Left forelimb (tissue), 1 donor: ENCODE measurements at regions not wholly inside any gene's neighbourhood (a gene's known extent, or its start where the extent isn't known, plus 50 kb on each side); places are given as distances from the start of the nearest gene placed in this dataset.

Experiments used
- DNase-seq: peaks from one replicate; pipeline ENCODE4 v3.0.0-alpha.2; 2018; ENCODE audit warnings: low spot score

- DNase-seq, result no peak
Observed at GRCh38 chr10:10462151-10462941, 555.3 kb upstream of the CELF2 start.

DNA sequence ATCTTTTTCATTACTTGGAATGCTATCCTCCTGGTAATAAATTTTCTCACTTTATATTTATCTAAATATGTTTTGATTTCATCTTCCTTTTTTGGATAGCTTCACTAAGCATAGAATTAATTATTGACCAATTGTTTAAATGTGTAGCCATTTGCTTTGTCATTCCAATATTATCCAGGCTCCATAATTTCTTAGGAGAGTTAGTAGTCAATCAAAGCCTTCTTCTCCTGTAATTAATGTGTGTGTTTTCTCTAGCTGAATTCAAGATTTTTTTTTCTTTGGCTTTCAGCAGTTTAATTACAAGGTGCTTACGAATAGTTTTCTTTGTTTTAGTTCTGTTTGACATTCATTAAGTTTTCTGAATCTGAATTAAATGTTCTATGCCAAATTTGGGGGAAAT, 545.9 kb upstream of the CELF2 start:
- no peak for DNase-seq

DNA sequence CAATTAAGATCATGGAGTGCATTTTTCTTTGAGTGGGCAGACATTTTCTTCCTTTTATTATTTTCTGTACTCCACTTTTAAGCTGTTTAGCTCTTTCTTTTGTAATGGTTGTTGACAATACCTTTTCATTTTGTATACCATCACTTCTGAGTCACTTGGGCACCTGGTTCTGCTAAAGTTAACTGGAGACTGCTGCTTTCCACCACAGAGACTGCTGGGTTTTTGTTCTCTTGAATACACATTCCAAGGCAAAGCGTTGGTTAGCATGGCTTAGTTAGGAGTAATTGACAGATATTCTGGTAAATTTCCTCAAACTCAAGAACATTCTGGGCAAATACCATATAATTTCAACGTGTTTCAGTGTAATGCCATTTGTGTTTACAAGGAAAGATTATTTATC, 541.9 kb upstream of the CELF2 start:
- no peak for DNase-seq

- no peak for DNase-seq
Observed at GRCh38 chr10:10477844-10478243, 539.8 kb upstream of the CELF2 start.

GRCh38 chr10:10479465-10479864, 538.2 kb upstream of the CELF2 start:
- DNase-seq, result no peak

DNA sequence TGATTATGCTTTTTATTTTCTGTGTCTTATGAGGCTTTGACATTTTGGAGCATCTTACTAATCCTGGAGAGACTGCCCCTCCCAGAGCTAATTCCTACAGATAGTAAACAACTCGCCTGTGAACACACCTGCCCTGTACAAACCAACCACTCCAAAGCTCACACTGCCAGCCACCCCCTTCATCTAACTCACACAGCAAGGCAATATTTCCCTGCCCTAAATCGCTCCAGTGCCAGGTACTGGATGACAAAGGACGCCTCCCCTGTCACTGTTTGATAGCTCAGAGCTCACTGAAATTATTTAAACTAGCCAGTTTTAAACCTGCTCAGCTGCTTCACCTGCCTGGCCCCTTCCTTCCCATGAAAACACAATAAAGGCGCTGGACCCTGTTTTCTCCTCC, 535.1 kb upstream of the CELF2 start:
- no peak for DNase-seq

- DNase-seq, result no peak
Observed at GRCh38 chr10:10489076-10489475, 528.6 kb upstream of the CELF2 start.

GRCh38 chr10:10489805-10490571, 527.7 kb upstream of the CELF2 start:
- no peak for DNase-seq

DNA sequence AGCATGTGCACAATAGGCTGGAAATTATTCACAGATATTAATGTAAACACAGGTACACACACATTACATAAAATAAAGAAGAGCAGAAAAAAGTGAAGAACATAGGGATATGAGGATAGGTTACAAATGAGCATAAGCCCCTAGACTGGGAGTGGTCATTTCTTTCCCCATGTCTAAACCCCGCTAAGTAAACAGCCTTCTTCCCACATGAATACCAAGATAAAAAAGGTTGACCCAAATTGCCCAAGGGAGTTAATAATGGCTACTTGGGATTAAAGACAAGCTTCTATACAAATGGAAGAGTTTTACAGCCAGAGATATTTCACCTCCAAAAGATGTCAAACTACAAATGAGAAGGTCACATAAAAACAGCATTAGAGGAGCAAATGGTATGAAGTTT, 527.1 kb upstream of the CELF2 start:
- DNase-seq, result no peak

DNA sequence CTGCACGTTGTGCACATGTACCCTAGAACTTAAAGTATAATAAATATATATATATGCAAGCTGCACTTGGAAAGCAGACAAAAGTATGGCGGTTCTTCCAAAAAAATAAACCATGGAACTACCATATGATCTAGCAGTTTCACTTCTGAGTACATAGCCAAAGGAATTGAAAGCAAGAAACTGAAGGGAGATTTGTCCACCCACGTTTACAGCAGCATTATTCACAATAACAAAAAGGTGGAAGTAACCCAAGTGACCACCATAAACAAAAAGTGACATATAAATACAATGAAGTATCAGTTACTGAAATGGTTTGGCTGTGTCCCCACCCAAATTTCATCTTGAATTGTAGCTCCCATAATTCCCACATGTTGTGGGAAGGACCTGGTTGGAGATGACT, 525.3 kb upstream of the CELF2 start:
- no peak for DNase-seq

- no peak for DNase-seq
Observed at GRCh38 chr10:10493833-10494232, 523.8 kb upstream of the CELF2 start.

GRCh38 chr10:10497245-10497644, 520.4 kb upstream of the CELF2 start:
- no peak for DNase-seq

- no peak for DNase-seq
Observed at GRCh38 chr10:10498781-10499180, 518.9 kb upstream of the CELF2 start.

GRCh38 chr10:10499839-10500238, 517.8 kb upstream of the CELF2 start:
- no peak for DNase-seq

DNA sequence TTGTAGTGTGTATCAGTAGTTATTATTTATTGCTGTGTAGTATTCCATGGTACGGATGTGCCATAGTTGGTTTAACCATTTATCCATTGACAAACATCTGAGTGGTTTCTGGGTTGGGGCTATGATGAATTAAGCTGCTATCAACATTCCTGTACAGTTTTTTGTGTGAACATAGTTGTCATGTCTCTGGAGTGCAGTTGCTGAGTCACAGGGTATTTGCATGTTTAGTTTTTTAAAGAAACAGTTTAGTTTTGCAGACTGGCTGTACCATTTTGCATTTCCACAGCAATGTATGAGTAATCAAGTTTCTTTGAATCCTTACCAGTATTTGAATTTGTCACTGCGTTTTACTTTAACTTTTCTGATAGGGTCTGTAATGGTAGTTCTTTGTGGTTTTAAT, 516.7 kb upstream of the CELF2 start:
- no peak for DNase-seq

- DNase-seq, result no peak
Observed at GRCh38 chr10:10503772-10504171, 513.9 kb upstream of the CELF2 start.

- no peak for DNase-seq
Observed at GRCh38 chr10:10508211-10508610, 509.5 kb upstream of the CELF2 start.

DNA sequence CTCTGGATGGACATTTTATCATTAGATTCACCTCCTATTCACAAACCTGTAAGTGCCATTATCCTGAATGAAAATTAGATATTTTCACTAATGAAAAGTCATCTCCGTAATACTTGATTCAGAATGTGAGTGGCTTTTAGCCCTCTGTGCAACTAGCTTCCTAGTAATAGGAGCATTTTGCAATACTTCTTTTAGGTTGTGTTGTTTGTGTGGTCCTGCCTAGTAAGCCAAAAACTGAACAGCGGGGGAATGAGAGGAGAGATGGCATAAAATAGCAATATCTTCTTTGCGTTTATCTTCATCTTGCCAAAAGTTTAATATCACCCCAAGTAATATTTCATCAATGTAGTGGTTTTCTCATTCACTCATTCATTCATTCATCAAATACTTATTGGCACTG, 507.5 kb upstream of the CELF2 start:
- DNase-seq, result no peak

DNA sequence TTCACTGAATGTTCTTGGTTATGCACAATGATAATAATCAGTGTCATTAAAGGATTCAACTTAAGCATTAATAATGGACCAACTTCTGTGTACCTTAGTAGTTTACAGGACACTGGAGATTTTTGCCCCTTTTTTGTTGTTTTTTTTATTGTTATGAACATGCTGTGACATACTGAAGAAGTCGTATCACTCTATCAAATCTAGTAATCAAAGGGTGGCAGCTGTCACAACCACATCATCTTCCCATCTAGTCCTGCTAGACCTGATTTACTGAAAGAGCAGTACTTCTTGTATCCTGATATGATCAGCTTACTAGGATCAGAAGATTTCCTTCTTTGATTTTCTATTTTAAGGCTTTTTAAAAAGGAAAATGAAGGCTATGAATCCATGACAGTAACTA, 504.6 kb upstream of the CELF2 start:
- no peak for DNase-seq

- no peak for DNase-seq
Observed at GRCh38 chr10:10513898-10514297, 503.8 kb upstream of the CELF2 start.

GRCh38 chr10:10514797-10515196, 502.9 kb upstream of the CELF2 start:
- no peak for DNase-seq

DNA sequence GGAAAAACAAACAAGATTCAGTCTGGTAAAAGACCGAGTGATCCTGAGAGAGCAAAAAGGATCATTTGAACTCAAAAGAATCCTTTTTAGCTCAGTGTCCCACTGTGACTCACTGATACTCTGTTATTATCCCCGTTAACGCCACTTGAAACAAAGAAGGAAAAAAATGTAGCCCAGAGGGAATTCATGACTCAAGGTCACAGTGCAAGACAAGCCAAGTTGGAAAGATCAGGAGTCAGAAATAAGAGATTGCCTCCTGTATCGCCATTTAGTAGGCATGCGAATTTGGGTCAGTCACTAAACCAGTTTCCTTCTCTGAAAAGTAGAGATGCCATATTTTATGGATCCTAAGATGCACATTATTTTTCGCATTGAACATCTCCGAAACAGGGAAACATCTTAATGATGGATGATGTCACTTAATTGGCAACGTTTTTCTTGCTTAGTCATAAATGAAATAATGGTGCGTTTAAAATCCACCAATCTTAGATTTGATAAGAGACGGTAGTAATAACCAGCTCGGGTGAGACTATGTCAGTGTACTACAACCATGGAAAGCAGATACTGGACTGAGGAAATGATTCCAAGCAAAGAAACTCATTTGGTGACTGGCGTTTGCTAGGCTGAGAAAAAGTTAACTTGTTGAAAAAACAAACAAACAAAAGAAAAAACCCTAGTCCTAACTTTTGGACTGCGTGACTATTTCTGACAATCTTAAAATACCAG, 502.0 kb upstream of the CELF2 start:
- no peak for DNase-seq
